ENCODE measurements at regions not wholly inside any gene's neighbourhood (a gene's known extent, or its start where the extent isn't known, plus 50 kb on each side); places are given as distances from the start of the nearest gene placed in this dataset.
"Not testable (repeated sequence)": the region's sequence is repeated elsewhere in the genome, so short reads cannot be mapped to it uniquely, and the experiment has no call there.

- H3K4me3 ChIP-seq = no peak overlapping the region
- H3K27ac ChIP-seq = no peak overlapping the region
- intact Hi-C loops (cut with DNase I) = no loop called here
- no peaks in the 10 kb centered on the region for H3K27me3 ChIP-seq
- no peak for TF ChIP-seq POLR2A (IDR thresholded peaks at IDR 0.05)
- TF ChIP-seq CTCF (IDR thresholded peaks at IDR 0.05) = no peak
- ATAC-seq (no peak), DNase-seq (no peak)
- no peaks in the 10 kb centered on the region for H3K4me1 ChIP-seq
- no peaks in the 10 kb centered on the region for H3K36me3 ChIP-seq
- no peaks in the 10 kb centered on the region for H3K9me3 ChIP-seq
These were observed 2020.1 kb upstream of the PRR20A start for GRCh38 chr13:55120631-55121030.

- Histone ChIP-seq H3K27me3 (no peaks in the 10 kb centered on the region), H3K27ac (no peak overlapping the region), H3K36me3 (no peaks in the 10 kb centered on the region), H3K4me3 (no peak overlapping the region), H3K9me3 (peaks cover 0 to 28% (median 6%) of the 10 kb centered on the region in 12 donors), H3K4me1 (no peaks in the 10 kb centered on the region)
- intact Hi-C loops (cut with DNase I) = no loop called here
- DNase-seq (no peak), ATAC-seq (no peak)
- 31 to 48% (median 35%) methylated on average over 1 of the region's 1 CpG for WGBS, 4 donors
- TF ChIP-seq CTCF (IDR thresholded peaks at IDR 0.05) = no peak
- TF ChIP-seq POLR2A (IDR thresholded peaks at IDR 0.05) = no peak
These were observed 1985.7 kb upstream of the PRR20A start for GRCh38 chr13:55155046-55155445.

DNA sequence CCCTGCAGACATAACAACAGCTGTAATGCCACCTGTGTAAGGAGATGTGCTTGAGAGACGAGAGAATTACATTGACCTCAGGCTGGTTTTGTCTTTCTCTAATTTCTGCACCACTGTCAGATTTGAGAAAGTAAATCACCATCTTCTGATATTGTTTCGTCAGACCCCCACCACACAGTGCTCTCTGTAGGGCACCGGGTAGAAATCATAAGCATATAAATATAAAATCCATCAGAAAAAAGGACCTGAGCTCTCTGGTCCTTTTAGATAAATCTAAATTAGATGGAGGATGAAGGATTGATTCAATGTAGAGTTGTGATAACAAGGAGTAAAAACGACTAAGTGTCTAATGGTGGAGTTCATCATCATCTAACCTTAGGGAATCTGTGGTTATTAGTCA is 1981.0 kb upstream of the PRR20A start:
- Histone ChIP-seq H3K36me3 (no peaks in the 10 kb centered on the region), H3K4me3 (no peak overlapping the region), H3K27ac (no peak overlapping the region), H3K4me1 (no peaks in the 10 kb centered on the region), H3K9me3 (peaks cover 0 to 22% (median 5%) of the 10 kb centered on the region in 12 donors), H3K27me3 (no peaks in the 10 kb centered on the region)
- ATAC-seq (no peak), DNase-seq (no peak)
- intact Hi-C loops (cut with DNase I) = no loop called here
- 67 to 76% (median 71%) methylated on average over 4 of the region's 4 CpGs for WGBS, 4 donors
- TF ChIP-seq CTCF (IDR thresholded peaks at IDR 0.05) (no peak), POLR2A (IDR thresholded peaks at IDR 0.05) (no peak)

DNA sequence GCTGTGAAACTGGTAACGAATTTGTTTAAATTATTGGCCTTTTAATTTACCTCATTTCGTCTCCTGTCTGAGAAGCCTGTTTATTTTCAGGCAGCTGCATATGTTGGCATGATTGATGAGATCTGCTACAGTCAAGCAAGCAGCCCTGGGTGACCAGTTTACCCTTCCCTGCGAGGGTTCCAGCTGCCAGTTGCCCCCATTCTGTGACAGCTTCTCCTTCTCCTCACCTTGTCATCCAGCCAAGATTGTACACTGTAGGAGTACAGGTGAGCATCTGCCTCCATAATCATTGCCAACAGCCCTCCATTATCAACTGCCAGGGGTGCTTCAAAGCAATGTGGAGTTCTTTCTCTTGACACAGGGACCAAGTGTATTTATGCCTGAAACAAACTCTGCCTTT is 1979.9 kb upstream of the PRR20A start:
- DNase-seq = no peak
- peaks cover 0 to 14% (median 5%) of the 10 kb centered on the region in 12 donors for H3K9me3 ChIP-seq
- no peaks in the 10 kb centered on the region for H3K4me1 ChIP-seq
- WGBS, 4 donors = 45 to 57% (median 52%) methylated on average over 3 of the region's 3 CpGs
- no peak for ATAC-seq
- no peak overlapping the region for H3K27ac ChIP-seq
- TF ChIP-seq POLR2A (IDR thresholded peaks at IDR 0.05) = no peak
- no peak for TF ChIP-seq CTCF (IDR thresholded peaks at IDR 0.05)
- no peaks in the 10 kb centered on the region for H3K27me3 ChIP-seq
- no peaks in the 10 kb centered on the region for H3K36me3 ChIP-seq
- no peak overlapping the region for H3K4me3 ChIP-seq
- intact Hi-C loops (cut with DNase I) = no loop called here

GRCh38 chr13:55178582-55178981 is 1962.1 kb upstream of the PRR20A start:
- H3K9me3 ChIP-seq = peaks cover 0 to 12% (median 0%) of the 10 kb centered on the region in 12 donors
- H3K36me3 ChIP-seq; H3K27ac ChIP-seq; ATAC-seq; intact Hi-C loops (cut with DNase I); H3K27me3 ChIP-seq; H3K4me1 ChIP-seq; H3K4me3 ChIP-seq; DNase-seq: not testable (repeated sequence)
- 71 to 93% (median 89%) methylated on average over 1 of the region's 1 CpG for WGBS, 4 donors

Data from heart left ventricle (tissue), 16 donors.